ENCODE measurements at regions not wholly inside any gene's neighbourhood (a gene's known extent, or its start where the extent isn't known, plus 50 kb on each side); places are given as distances from the start of the nearest gene placed in this dataset.

DNA sequence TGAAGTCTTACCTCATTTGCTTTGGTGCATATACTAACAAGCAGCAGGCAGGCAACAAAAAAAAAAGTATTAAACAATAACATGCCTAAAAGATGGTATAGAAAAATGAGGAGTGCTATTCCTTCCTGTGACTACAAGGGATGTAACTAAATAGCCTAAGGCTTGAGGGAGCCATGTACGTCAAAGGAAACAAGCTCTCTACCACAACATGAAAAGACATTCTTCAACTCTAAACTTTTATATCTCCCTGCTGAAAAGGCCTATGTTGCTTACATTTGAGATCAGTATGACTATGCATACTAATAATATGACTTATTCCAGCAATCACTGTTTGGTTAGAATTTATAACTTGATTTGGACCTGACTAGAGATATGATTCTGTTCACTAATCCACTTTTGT, 347.9 kb downstream of the ADCYAP1 start:
- Histone ChIP-seq H3K27me3 (ENCODE audit: insufficient read depth, low read length, poor library complexity) (no peaks in the 10 kb centered on the region), H3K4me3 (ENCODE audit: low read depth in 1 of 2, low read length in 2 of 2) (no peak overlapping the region), H3K4me2 (ENCODE audit: insufficient read depth, low read length) (no peak overlapping the region), H3K27ac (ENCODE audit: low read length) (no peak overlapping the region), H4K20me1 (ENCODE audit: insufficient read depth, low read length) (no peaks in the 10 kb centered on the region), H3K4me1 (ENCODE audit: insufficient read depth, low read length) (no peaks in the 10 kb centered on the region), H3K79me2 (ENCODE audit: insufficient read depth, low read length) (no peaks in the 10 kb centered on the region), H2AFZ (ENCODE audit: low read depth, low read length) (no peak overlapping the region), H3K9ac (ENCODE audit: low read depth, low read length) (no peak overlapping the region), H3K9me3 (ENCODE audit: insufficient read depth, low read length, severe bottlenecking) (no peaks in the 10 kb centered on the region), H3K36me3 (ENCODE audit: insufficient read depth, low read length) (no peaks in the 10 kb centered on the region)
- DNase-seq = no peak
- TF ChIP-seq CTCF (IDR thresholded peaks at IDR 0.05; ENCODE audit: borderline replicate concordance, extremely low read depth, low read length, poor library complexity, severe bottlenecking) = no peak
- no peak for ATAC-seq (ENCODE audit: insufficient read depth, low read depth)

DNA sequence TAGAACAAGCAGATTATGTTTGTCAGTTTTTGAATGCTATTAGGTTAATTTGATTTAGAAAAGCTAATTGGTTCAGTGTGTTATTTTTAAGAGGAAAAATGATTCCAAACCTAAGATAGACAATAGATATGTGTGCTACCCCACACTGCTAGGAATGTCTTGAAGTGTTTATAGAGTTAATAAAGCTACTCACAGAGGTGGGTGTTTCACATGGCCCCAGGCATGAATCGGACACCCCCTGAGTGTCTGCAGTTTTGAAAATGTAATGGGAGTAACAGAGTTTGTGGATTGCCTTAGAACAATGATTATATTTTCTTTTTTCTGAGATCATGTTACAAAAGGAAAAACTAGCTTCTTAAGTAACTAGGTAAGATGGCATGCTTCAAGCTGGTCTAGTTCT, 348.3 kb downstream of the ADCYAP1 start:
- Histone ChIP-seq H4K20me1 (ENCODE audit: insufficient read depth, low read length) (no peaks in the 10 kb centered on the region), H3K9ac (ENCODE audit: low read depth, low read length) (no peak overlapping the region), H3K79me2 (ENCODE audit: insufficient read depth, low read length) (no peaks in the 10 kb centered on the region), H3K36me3 (ENCODE audit: insufficient read depth, low read length) (no peaks in the 10 kb centered on the region), H3K4me2 (ENCODE audit: insufficient read depth, low read length) (no peak overlapping the region), H3K4me3 (ENCODE audit: low read depth in 1 of 2, low read length in 2 of 2) (no peak overlapping the region), H3K27ac (ENCODE audit: low read length) (no peak overlapping the region), H3K4me1 (ENCODE audit: insufficient read depth, low read length) (no peaks in the 10 kb centered on the region), H3K9me3 (ENCODE audit: insufficient read depth, low read length, severe bottlenecking) (no peaks in the 10 kb centered on the region), H3K27me3 (ENCODE audit: insufficient read depth, low read length, poor library complexity) (no peaks in the 10 kb centered on the region), H2AFZ (ENCODE audit: low read depth, low read length) (no peak overlapping the region)
- DNase-seq (no peak), ATAC-seq (ENCODE audit: insufficient read depth, low read depth) (no peak)
- TF ChIP-seq EZH2 (IDR thresholded peaks at IDR 0.05; ENCODE audit: borderline replicate concordance, low read depth, low read length, severe bottlenecking) = no peak
- TF ChIP-seq CTCF (IDR thresholded peaks at IDR 0.05; ENCODE audit: borderline replicate concordance, extremely low read depth, low read length, poor library complexity, severe bottlenecking) = no peak

- no peaks in the 10 kb centered on the region for H3K4me1 ChIP-seq (ENCODE audit: insufficient read depth, low read length)
- H3K79me2 ChIP-seq (ENCODE audit: insufficient read depth, low read length) = no peaks in the 10 kb centered on the region
- H3K9me3 ChIP-seq (ENCODE audit: insufficient read depth, low read length, severe bottlenecking) = no peaks in the 10 kb centered on the region
- H3K4me2 ChIP-seq (ENCODE audit: insufficient read depth, low read length) = no peak overlapping the region
- no peak overlapping the region for H3K4me3 ChIP-seq (ENCODE audit: low read depth in 1 of 2, low read length in 2 of 2)
- no peak overlapping the region for H2AFZ ChIP-seq (ENCODE audit: low read depth, low read length)
- H4K20me1 ChIP-seq (ENCODE audit: insufficient read depth, low read length) = no peaks in the 10 kb centered on the region
- TF ChIP-seq EZH2 (IDR thresholded peaks at IDR 0.05; ENCODE audit: borderline replicate concordance, low read depth, low read length, severe bottlenecking) = no peak
- TF ChIP-seq CTCF (IDR thresholded peaks at IDR 0.05; ENCODE audit: borderline replicate concordance, extremely low read depth, low read length, poor library complexity, severe bottlenecking) = no peak
- H3K27me3 ChIP-seq (ENCODE audit: insufficient read depth, low read length, poor library complexity) = no peaks in the 10 kb centered on the region
- H3K27ac ChIP-seq (ENCODE audit: low read length) = no peak overlapping the region
- H3K9ac ChIP-seq (ENCODE audit: low read depth, low read length) = no peak overlapping the region
- DNase-seq (no peak), ATAC-seq (ENCODE audit: insufficient read depth, low read depth) (no peak)
- no peaks in the 10 kb centered on the region for H3K36me3 ChIP-seq (ENCODE audit: insufficient read depth, low read length)
Observed at GRCh38 chr18:1253827-1254226, 349.2 kb downstream of the ADCYAP1 start.

GRCh38 chr18:1261054-1261453, 356.4 kb downstream of the ADCYAP1 start:
- Histone ChIP-seq H3K9ac (ENCODE audit: low read depth, low read length) (no peak overlapping the region), H3K79me2 (ENCODE audit: insufficient read depth, low read length) (no peaks in the 10 kb centered on the region), H3K4me3 (ENCODE audit: low read depth in 1 of 2, low read length in 2 of 2) (no peak overlapping the region), H3K27me3 (ENCODE audit: insufficient read depth, low read length, poor library complexity) (no peaks in the 10 kb centered on the region), H2AFZ (ENCODE audit: low read depth, low read length) (no peak overlapping the region), H3K9me3 (ENCODE audit: insufficient read depth, low read length, severe bottlenecking) (peaks cover 5% of the 10 kb centered on the region), H3K4me2 (ENCODE audit: insufficient read depth, low read length) (no peak overlapping the region), H3K36me3 (ENCODE audit: insufficient read depth, low read length) (no peaks in the 10 kb centered on the region), H3K27ac (ENCODE audit: low read length) (no peak overlapping the region), H4K20me1 (ENCODE audit: insufficient read depth, low read length) (no peaks in the 10 kb centered on the region), H3K4me1 (ENCODE audit: insufficient read depth, low read length) (no peaks in the 10 kb centered on the region)
- ATAC-seq (ENCODE audit: insufficient read depth, low read depth) (no peak), DNase-seq (no peak)
- no peak for TF ChIP-seq EZH2 (IDR thresholded peaks at IDR 0.05; ENCODE audit: borderline replicate concordance, low read depth, low read length, severe bottlenecking)
- no peak for TF ChIP-seq CTCF (IDR thresholded peaks at IDR 0.05; ENCODE audit: borderline replicate concordance, extremely low read depth, low read length, poor library complexity, severe bottlenecking)

All from DND-41 (cell line).